GM12878 (cell line): ENCODE measurements at regions not wholly inside any gene's neighbourhood (a gene's known extent, or its start where the extent isn't known, plus 50 kb on each side); places are given as distances from the start of the nearest gene placed in this dataset.

Source experiments
- ATAC-seq: fragments of 200-7000 bp; cut with Tn5 transposase; 3 replicates; pipeline ENCODE4 v1.9.1; 2020; ENCODE audit warnings: mild to moderate bottlenecking, moderate library complexity
- BruUV-seq: library from RNA; stranded (reverse); fragments of 400-500 nt; replicated peaks from 2 replicates; lab custom pipeline; 2021; lab: Mats Ljungman, UMichigan
- CTCF ChIA-PET: fragments of 300-600 bp; sonication (Branson Sonifier 250); formaldehyde crosslinking; extraction: SDS; loops from one replicate; lab custom pipeline; 2021; ENCODE audit warnings: inconsistent platforms; lab: Yijun Ruan, JAX
- POLR2A ChIA-PET: fragments of 350-600 bp; formaldehyde crosslinking; extraction: SDS; loops from one replicate; lab custom pipeline; 2021; ENCODE audit warnings: inconsistent platforms; lab: Charles Lee
- RAD21 ChIA-PET: fragments of 300-600 bp; sonication (Branson Sonifier 250); formaldehyde crosslinking; loops from one replicate; lab custom pipeline; 2023; ENCODE audit warnings: antibody characterized with exemption; ENCODE audit not compliant: unreplicated experiment; lab: Charles Lee
- SMC1A ChIA-PET: fragments of 300-600 bp; sonication (Branson Sonifier 250); formaldehyde crosslinking; loops from one replicate; lab custom pipeline; 2023; ENCODE audit not compliant: unreplicated experiment, uncharacterized antibody; lab: Charles Lee
- DNase-seq: peaks from one replicate; pipeline ENCODE4 v3.0.0-alpha.2; 2011; ENCODE audit warnings: low read depth, low spot score
- FAIRE-seq: peaks from 3 replicates; lab custom pipeline; 2011; peaks lifted over from hg19 to GRCh38; lab: Jason Lieb, UNC
- H2AFZ ChIP-seq: 2 replicates; pipeline ENCODE4 v1.6.0; 2011; ENCODE audit warnings: low read depth, low read length, control low read depth; ENCODE audit not compliant: control insufficient read depth
- H3K27ac ChIP-seq: 2 replicates; pipeline ENCODE4 v1.5.1; 2011; ENCODE audit warnings: control low read depth; ENCODE audit not compliant: control insufficient read depth, insufficient read depth
- H3K27me3 ChIP-seq, 2 experiments: replicated peaks in 1 of 2; 2 replicates each; pipeline versions ENCODE4 v1.6.0 to v1.6.1; 2011; ENCODE audit warnings: low read length in 1 of 2; ENCODE audit not compliant: control insufficient read depth in 2 of 2, insufficient read depth in 2 of 2
- H3K36me3 ChIP-seq, 2 experiments: 2 replicates each; pipeline ENCODE4 v1.5.1; 2011; ENCODE audit warnings: low read length in 1 of 2; ENCODE audit not compliant: control insufficient read depth in 2 of 2, insufficient read depth in 2 of 2
- H3K4me1 ChIP-seq: 2 replicates; pipeline ENCODE4 v1.6.1; 2011; ENCODE audit warnings: mild to moderate bottlenecking, low read length, moderate library complexity, mixed read lengths; ENCODE audit not compliant: control insufficient read depth, insufficient read depth
- H3K4me2 ChIP-seq: 2 replicates; pipeline ENCODE4 v1.6.0; 2011; ENCODE audit warnings: control low read depth; ENCODE audit not compliant: control insufficient read depth, insufficient read depth
- H3K4me3 ChIP-seq: fragments of 200-600 bp; sonication (generic); 2 replicates; pipeline ENCODE4 v1.5.1; 2016
- H3K79me2 ChIP-seq: 2 replicates; pipeline ENCODE4 v1.6.0; 2011; ENCODE audit warnings: low read length; ENCODE audit not compliant: control insufficient read depth, insufficient read depth
- H3K9ac ChIP-seq: 2 replicates; pipeline ENCODE4 v1.8.0; 2011; ENCODE audit warnings: low read length, control low read depth, mixed read lengths; ENCODE audit not compliant: control insufficient read depth, insufficient read depth
- H3K9me3 ChIP-seq: replicated peaks from 3 replicates; pipeline ENCODE4 v1.5.1; 2011; ENCODE audit warnings: mild to moderate bottlenecking, low read length; ENCODE audit not compliant: control insufficient read depth, insufficient read depth
- H4K20me1 ChIP-seq: 2 replicates; pipeline ENCODE4 v1.6.0; 2011; ENCODE audit not compliant: control insufficient read depth, insufficient read depth
- CEBPZ ChIP-seq: fragments of 150-350 bp; IDR thresholded peaks from 2 replicates; pipeline ENCODE4 v1.6.1; 2016; ENCODE audit warnings: low read depth, low read length
- CREM ChIP-seq: IDR thresholded peaks from 2 replicates; pipeline ENCODE4 v1.6.1; 2014; ENCODE audit warnings: antibody characterized with exemption, low read depth
- KDM1A ChIP-seq: fragments of 200-600 bp; sonication (generic); IDR thresholded peaks from 2 replicates; pipeline ENCODE4 v1.6.1; 2016; ENCODE audit warnings: borderline replicate concordance
- NFYA ChIP-seq: IDR thresholded peaks from 2 replicates; pipeline ENCODE4 v1.6.1; 2011; ENCODE audit warnings: low read depth, mild to moderate bottlenecking, low read length, improper control_type of control experiment, borderline replicate concordance
- SMC3 ChIP-seq: IDR thresholded peaks from 2 replicates; pipeline ENCODE4 v1.6.1; 2011; ENCODE audit warnings: low read length, improper control_type of control experiment, borderline replicate concordance
- TCF12 ChIP-seq: IDR thresholded peaks from 2 replicates; pipeline ENCODE4 v1.6.1; 2011; ENCODE audit warnings: low read depth, mild to moderate bottlenecking, low read length
- WGBS: methylation state at CpG from one replicate; pipeline ENCODE4 v1.1.6; 2016; ENCODE audit warnings: low lambda C conversion rate; ENCODE audit not compliant: insufficient replicate concordance, insufficient coverage; ENCODE audit errors: missing lambda C conversion rate; 5-methylcytosine and 5-hydroxymethylcytosine counted together
- in situ Hi-C: fragments of 300-500 bp; cut with MboI; formaldehyde crosslinking; loops from 9 replicates; pipeline ENCODE4 v1.14.3; 2018; ENCODE audit warnings: mixed read lengths
- intact Hi-C: fragments of 100-400 bp; cut with micrococcal nuclease; formaldehyde crosslinking; loops from one replicate; pipeline ENCODE4 v1.14.2; 2022; ENCODE audit not compliant: unreplicated experiment
- TF ChIP-seq, protein P1 (sequence below): IDR thresholded peaks from 2 replicates; pipeline ENCODE4 v1.6.1; 2012; ENCODE audit warnings: mild to moderate bottlenecking, low read depth, low read length
- TF ChIP-seq, protein P2 (sequence below): fragments of 450-650 bp; IDR thresholded peaks from 2 replicates; pipeline ENCODE4 v1.6.1; 2017; ENCODE audit warnings: mild to moderate bottlenecking, low read depth, inconsistent platforms; ENCODE audit not compliant: poor library complexity, severe bottlenecking

DNA sequence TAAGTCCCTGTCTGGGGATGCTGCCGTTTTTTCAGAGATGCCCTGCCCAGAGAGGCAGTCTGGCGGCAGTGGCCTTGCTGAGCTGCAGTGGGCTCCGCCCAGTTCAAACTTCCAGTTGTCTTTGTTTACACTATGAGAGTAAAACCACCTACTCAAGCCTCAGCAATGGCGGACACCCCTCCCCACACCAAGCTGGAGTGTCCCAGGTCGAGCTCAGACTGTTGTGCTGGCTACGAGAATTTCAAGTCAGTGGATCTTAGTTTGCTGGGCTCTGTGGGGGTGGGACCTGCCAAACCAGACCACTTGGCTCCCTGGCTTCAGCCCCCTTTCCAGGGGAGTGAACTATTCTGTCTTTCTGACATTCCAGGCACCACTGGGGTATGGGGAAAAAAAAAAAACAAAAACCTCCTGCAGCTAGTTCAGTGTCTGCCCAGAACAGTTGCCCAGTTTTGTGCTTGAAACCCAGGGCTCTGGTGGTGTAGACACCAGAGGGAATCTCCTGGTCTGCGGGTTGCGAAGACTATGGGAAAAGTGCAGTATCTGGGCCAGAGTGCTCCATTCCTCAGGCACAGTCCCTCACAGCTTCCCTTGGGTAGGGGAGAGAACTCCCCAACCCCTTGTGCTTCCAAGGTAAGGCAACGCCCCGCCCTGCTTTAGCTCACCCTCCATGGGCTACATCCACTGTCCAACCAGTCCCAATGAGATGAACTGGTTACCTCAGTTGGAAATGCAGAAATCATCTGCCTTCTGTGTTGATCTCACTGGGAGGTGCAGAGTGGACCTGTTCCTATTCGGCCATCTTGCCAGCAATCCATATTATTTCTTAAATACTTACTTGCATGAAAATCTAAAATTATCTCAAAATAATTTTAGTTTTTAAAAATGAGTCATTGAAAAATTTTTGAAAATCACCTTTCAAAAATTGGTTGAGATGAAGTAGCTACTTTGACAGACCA is 338.0 kb downstream of the OSR1 start (continued):
- TF ChIP-seq NFYA (no peak), SMC3 (no peak), KDM1A (no peak)
- TF ChIP-seq, all 136 proteins: peak for 0

- Histone ChIP-seq H3K9ac (no peak overlapping the region), H3K27ac (no peak overlapping the region), H3K4me3 (no peak overlapping the region), H2AFZ (no peak overlapping the region), H4K20me1 (no peaks in the 10 kb centered on the region), H3K4me2 (no peak overlapping the region), H3K4me1 (no peaks in the 10 kb centered on the region), H3K36me3 (no peaks in the 10 kb centered on the region), H3K79me2 (no peaks in the 10 kb centered on the region), H3K27me3 (no peaks in the 10 kb centered on the region)
- ChIA-PET SMC1A (no interaction called here), RAD21 (interaction anchor here (0.6 kb wide), 1 partner anchor 350 kb away, joined by 4 read pairs; no protein-coding TSS in a partner anchor)
- no peak for FAIRE-seq
- in situ Hi-C loops, result no loop called here
- WGBS, result 14% methylated on average over 3 of the region's 3 CpGs
- TF ChIP-seq, protein P1, sequence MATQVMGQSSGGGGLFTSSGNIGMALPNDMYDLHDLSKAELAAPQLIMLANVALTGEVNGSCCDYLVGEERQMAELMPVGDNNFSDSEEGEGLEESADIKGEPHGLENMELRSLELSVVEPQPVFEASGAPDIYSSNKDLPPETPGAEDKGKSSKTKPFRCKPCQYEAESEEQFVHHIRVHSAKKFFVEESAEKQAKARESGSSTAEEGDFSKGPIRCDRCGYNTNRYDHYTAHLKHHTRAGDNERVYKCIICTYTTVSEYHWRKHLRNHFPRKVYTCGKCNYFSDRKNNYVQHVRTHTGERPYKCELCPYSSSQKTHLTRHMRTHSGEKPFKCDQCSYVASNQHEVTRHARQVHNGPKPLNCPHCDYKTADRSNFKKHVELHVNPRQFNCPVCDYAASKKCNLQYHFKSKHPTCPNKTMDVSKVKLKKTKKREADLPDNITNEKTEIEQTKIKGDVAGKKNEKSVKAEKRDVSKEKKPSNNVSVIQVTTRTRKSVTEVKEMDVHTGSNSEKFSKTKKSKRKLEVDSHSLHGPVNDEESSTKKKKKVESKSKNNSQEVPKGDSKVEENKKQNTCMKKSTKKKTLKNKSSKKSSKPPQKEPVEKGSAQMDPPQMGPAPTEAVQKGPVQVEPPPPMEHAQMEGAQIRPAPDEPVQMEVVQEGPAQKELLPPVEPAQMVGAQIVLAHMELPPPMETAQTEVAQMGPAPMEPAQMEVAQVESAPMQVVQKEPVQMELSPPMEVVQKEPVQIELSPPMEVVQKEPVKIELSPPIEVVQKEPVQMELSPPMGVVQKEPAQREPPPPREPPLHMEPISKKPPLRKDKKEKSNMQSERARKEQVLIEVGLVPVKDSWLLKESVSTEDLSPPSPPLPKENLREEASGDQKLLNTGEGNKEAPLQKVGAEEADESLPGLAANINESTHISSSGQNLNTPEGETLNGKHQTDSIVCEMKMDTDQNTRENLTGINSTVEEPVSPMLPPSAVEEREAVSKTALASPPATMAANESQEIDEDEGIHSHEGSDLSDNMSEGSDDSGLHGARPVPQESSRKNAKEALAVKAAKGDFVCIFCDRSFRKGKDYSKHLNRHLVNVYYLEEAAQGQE, result no peak
- TF ChIP-seq, protein P2, sequence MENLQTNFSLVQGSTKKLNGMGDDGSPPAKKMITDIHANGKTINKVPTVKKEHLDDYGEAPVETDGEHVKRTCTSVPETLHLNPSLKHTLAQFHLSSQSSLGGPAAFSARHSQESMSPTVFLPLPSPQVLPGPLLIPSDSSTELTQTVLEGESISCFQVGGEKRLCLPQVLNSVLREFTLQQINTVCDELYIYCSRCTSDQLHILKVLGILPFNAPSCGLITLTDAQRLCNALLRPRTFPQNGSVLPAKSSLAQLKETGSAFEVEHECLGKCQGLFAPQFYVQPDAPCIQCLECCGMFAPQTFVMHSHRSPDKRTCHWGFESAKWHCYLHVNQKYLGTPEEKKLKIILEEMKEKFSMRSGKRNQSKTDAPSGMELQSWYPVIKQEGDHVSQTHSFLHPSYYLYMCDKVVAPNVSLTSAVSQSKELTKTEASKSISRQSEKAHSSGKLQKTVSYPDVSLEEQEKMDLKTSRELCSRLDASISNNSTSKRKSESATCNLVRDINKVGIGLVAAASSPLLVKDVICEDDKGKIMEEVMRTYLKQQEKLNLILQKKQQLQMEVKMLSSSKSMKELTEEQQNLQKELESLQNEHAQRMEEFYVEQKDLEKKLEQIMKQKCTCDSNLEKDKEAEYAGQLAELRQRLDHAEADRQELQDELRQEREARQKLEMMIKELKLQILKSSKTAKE, result no peak
- no peak for TF ChIP-seq CEBPZ
- TF ChIP-seq TCF12, result no peak
- no peak for TF ChIP-seq CREM
- TF ChIP-seq, all 136 proteins: peak for 0
- ATAC-seq (no peak), DNase-seq (no peak)
- POLR2A ChIA-PET, result no interaction called here
- no TSS peak for BruUV-seq
- H3K9me3 ChIP-seq, result no peaks in the 10 kb centered on the region
- CTCF ChIA-PET, result no interaction called here
- intact Hi-C loops, result no loop called here
These were observed 348.9 kb downstream of the OSR1 start for GRCh38 chr2:19009510-19009909.
